Kidney (tissue), 13 donors: ENCODE measurements at regions not wholly inside any gene's neighbourhood (a gene's known extent, or its start where the extent isn't known, plus 50 kb on each side); places are given as distances from the start of the nearest gene placed in this dataset.

Source experiments
- DNase-seq, 5 donors: peaks; one replicate each; pipeline ENCODE4 v3.0.0-alpha.2; 2013 to 2020
- FAIRE-seq: peaks from 2 replicates; lab custom pipeline; 2012; peaks lifted over from hg19 to GRCh38; lab: Jason Lieb, UNC
- H3K27ac ChIP-seq, 2 donors: one replicate each; pipeline ENCODE4 v1.7.0; 2013; ENCODE audit warnings: low read depth in 2 of 2, low read length in 2 of 2, inconsistent platforms in 1 of 2
- H3K27me3 ChIP-seq: one replicate; pipeline ENCODE4 v1.7.1; 2013; ENCODE audit warnings: low read length, inconsistent platforms; ENCODE audit not compliant: control insufficient read depth, insufficient read depth
- H3K36me3 ChIP-seq, 3 donors: one replicate each; pipeline versions ENCODE4 v1.7.0 to v1.7.1; 2013; ENCODE audit warnings: low read length in 3 of 3, control low read depth in 1 of 3, inconsistent platforms in 1 of 3; ENCODE audit not compliant: insufficient read depth in 3 of 3, control insufficient read depth in 2 of 3
- H3K4me1 ChIP-seq, 3 donors: one replicate each; pipeline versions ENCODE4 v1.7.0 to v1.7.1; 2013; ENCODE audit warnings: low read length in 3 of 3, inconsistent platforms in 1 of 3, low read depth in 1 of 3; ENCODE audit not compliant: control insufficient read depth in 2 of 3, insufficient read depth in 2 of 3
- H3K4me3 ChIP-seq, 3 donors: one replicate each; pipeline versions ENCODE4 v1.7.0 to v1.8.1; 2013; ENCODE audit warnings: low read length in 3 of 3, control low read depth in 1 of 3, inconsistent platforms in 1 of 3
- H3K9ac ChIP-seq, 3 donors: one replicate each; pipeline versions ENCODE4 v1.7.0 to v1.7.1; 2013; ENCODE audit warnings: low read length in 3 of 3, control low read depth in 1 of 3, inconsistent platforms in 1 of 3
- H3K9me3 ChIP-seq, 3 donors: one replicate each; pipeline versions ENCODE4 v1.7.0 to v1.7.1; 2013; ENCODE audit warnings: low read length in 3 of 3, control low read depth in 1 of 3, inconsistent platforms in 1 of 3; ENCODE audit not compliant: control insufficient read depth in 2 of 3, insufficient read depth in 1 of 3
- intact Hi-C: fragments of 100-400 bp; cut with DNase I; formaldehyde crosslinking; loops from one replicate; pipeline ENCODE4 v1.11.1; 2022
- TF ChIP-seq, protein P1 (sequence below): IDR thresholded peaks from 3 replicates; pipeline ENCODE4 v1.5.1; 2012; ENCODE audit warnings: mild to moderate bottlenecking, moderate library complexity, borderline replicate concordance; ENCODE audit not compliant: insufficient read depth; ENCODE audit errors: extremely low read depth
- donor health status: control.
- donor health status: control.
- donor health status: control.
- donor health status: control.
- donor health status: control.
- donor health status: DM: yes; HTN: yes; CAD: no.
- donor health status: Normal renal cell carcinoma (clear cell type).

DNA sequence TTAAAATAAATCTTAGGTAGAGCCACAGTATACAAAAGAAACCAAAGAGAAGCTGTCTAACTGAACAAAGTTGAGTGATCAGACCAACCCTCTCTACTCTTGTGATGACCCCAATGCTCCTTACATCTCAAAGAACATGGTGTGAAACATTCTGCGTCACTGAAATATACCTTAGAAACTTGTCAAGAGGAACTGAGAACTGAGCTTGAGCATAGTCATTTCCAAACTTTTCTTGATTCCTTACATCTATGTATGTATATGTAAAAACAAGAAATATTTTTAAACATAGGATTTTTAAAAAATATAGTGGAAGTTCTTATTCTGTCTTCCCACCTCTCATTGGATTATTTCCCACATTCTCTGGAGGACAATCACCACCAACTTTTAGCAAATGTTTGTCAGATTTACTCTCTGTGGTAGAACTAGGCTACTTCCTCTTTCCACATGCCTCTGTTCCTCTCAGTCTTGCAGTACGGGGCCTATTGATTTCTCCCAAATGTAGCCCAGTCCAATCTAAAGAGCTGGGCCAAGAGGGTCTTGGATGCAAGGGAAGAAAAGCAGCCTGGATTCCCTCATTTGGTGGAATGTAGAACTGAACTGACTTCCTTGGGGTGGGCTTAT, 98.2 kb upstream of the HHIP start:
- Histone ChIP-seq H3K4me1 (no peaks in the 10 kb centered on the region), H3K36me3 (no peaks in the 10 kb centered on the region), H3K9ac (no peak overlapping the region), H3K27ac (no peak overlapping the region), H3K9me3 (no peaks in the 10 kb centered on the region), H3K27me3 (no peaks in the 10 kb centered on the region), H3K4me3 (no peak overlapping the region)
- TF ChIP-seq, protein P1, sequence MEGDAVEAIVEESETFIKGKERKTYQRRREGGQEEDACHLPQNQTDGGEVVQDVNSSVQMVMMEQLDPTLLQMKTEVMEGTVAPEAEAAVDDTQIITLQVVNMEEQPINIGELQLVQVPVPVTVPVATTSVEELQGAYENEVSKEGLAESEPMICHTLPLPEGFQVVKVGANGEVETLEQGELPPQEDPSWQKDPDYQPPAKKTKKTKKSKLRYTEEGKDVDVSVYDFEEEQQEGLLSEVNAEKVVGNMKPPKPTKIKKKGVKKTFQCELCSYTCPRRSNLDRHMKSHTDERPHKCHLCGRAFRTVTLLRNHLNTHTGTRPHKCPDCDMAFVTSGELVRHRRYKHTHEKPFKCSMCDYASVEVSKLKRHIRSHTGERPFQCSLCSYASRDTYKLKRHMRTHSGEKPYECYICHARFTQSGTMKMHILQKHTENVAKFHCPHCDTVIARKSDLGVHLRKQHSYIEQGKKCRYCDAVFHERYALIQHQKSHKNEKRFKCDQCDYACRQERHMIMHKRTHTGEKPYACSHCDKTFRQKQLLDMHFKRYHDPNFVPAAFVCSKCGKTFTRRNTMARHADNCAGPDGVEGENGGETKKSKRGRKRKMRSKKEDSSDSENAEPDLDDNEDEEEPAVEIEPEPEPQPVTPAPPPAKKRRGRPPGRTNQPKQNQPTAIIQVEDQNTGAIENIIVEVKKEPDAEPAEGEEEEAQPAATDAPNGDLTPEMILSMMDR, result no peak
- no peak for DNase-seq
- intact Hi-C loops, result no loop called here
- FAIRE-seq, result no peak

DNA sequence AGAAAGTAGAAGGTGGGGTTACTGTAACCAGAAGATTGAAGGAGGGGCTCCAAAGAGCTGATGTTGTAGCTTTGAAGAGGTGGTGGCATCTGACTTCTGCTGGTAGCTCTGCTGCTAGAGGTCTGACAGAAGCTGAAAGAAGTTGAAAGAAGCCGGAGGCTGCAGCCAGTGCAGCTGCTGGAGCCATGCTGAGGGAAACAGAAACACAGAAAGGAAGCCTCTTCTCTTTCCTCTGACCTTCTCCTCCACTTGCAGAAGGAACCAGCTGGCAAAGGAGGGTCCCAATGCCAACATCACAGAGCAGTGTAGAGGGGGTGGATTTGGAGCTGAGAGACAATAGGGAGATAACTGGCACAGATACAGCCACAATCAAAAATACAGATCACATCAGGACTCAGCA, 89.3 kb upstream of the HHIP start:
- no peaks in the 10 kb centered on the region for H3K36me3 ChIP-seq
- H3K4me1 ChIP-seq, result no peaks in the 10 kb centered on the region
- H3K27ac ChIP-seq, result no peak overlapping the region
- H3K4me3 ChIP-seq, result no peak overlapping the region
- no peaks in the 10 kb centered on the region for H3K9me3 ChIP-seq
- no peak overlapping the region for H3K9ac ChIP-seq
- TF ChIP-seq, protein P1, result no peak
- DNase-seq, result no peak
- intact Hi-C loops, result no loop called here
- FAIRE-seq, result no peak
- no peaks in the 10 kb centered on the region for H3K27me3 ChIP-seq

DNA sequence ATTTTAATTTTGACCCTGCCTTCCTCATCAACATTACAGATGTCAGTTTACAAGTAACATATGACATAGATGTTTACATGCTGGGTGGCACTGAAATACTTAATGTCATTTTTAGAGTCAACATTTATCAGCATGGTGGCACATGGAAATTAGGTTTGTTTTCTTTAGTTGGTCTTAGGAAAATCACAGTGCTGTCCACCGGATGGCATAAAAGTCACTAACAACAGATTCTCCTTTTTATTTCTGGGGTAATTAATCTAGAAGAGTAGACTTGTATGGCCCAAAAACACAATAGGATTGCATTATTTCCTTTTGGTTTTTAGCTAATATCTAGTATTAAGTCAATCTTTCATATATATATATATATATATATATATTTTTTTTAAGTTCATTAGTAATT, 88.6 kb upstream of the HHIP start:
- no peak overlapping the region for H3K9ac ChIP-seq
- DNase-seq, result no peak
- intact Hi-C loops, result no loop called here
- H3K9me3 ChIP-seq, result no peaks in the 10 kb centered on the region
- no peaks in the 10 kb centered on the region for H3K36me3 ChIP-seq
- no peaks in the 10 kb centered on the region for H3K27me3 ChIP-seq
- TF ChIP-seq, protein P1, result no peak
- no peak for FAIRE-seq
- H3K27ac ChIP-seq, result no peak overlapping the region
- H3K4me3 ChIP-seq, result no peak overlapping the region
- H3K4me1 ChIP-seq, result no peaks in the 10 kb centered on the region
